MM.1S (cell line): ENCODE measurements at regions not wholly inside any gene's neighbourhood (a gene's known extent, or its start where the extent isn't known, plus 50 kb on each side); places are given as distances from the start of the nearest gene placed in this dataset.

Source experiments
- DNase-seq: peaks from one replicate; pipeline ENCODE4 v3.0.0-alpha.2; 2015
- H2AFZ ChIP-seq: fragments of 300-600 bp; sonication (generic); 2 replicates; pipeline ENCODE4 v1.6.0; 2016; ENCODE audit warnings: antibody characterized with exemption, low read length
- H3F3A ChIP-seq: fragments of 300-600 bp; sonication (generic); 2 replicates; pipeline ENCODE4 v1.6.1; 2016; ENCODE audit warnings: mild to moderate bottlenecking, antibody characterized with exemption, low read length, moderate library complexity, mixed read lengths; ENCODE audit not compliant: insufficient read depth
- H3K27ac ChIP-seq: fragments of 300-600 bp; sonication (generic); 2 replicates; pipeline ENCODE4 v1.5.1; 2016; ENCODE audit warnings: mild to moderate bottlenecking, low read length
- H3K27me3 ChIP-seq: fragments of 300-600 bp; sonication (generic); replicated peaks from 2 replicates; pipeline ENCODE4 v1.6.0; 2016; ENCODE audit warnings: low read length; ENCODE audit not compliant: insufficient read depth
- H3K36me3 ChIP-seq: fragments of 300-600 bp; sonication (generic); replicated peaks from 2 replicates; pipeline ENCODE4 v1.6.1; 2016; ENCODE audit warnings: mild to moderate bottlenecking, low read length, mixed read lengths; ENCODE audit not compliant: insufficient read depth
- H3K4me1 ChIP-seq: fragments of 300-600 bp; sonication (generic); 2 replicates; pipeline ENCODE4 v1.6.1; 2016; ENCODE audit warnings: low read length, mixed read lengths
- H3K4me2 ChIP-seq: fragments of 300-600 bp; sonication (generic); 2 replicates; pipeline ENCODE4 v1.6.0; 2016; ENCODE audit warnings: low read depth, low read length
- H3K4me3 ChIP-seq: fragments of 300-600 bp; sonication (generic); 2 replicates; pipeline ENCODE4 v1.5.1; 2016; ENCODE audit warnings: low read length, mixed read lengths
- H3K79me2 ChIP-seq: fragments of 300-600 bp; sonication (generic); 2 replicates; pipeline ENCODE4 v1.6.1; 2016; ENCODE audit warnings: mixed run types, low read length, mixed read lengths
- H3K9ac ChIP-seq: fragments of 300-600 bp; sonication (generic); 2 replicates; pipeline ENCODE4 v1.6.1; 2016; ENCODE audit warnings: low read length, mixed read lengths
- H3K9me2 ChIP-seq: fragments of 300-600 bp; sonication (generic); replicated peaks from 2 replicates; pipeline ENCODE4 v1.6.1; 2016; ENCODE audit warnings: mild to moderate bottlenecking, low read length, mixed read lengths; ENCODE audit not compliant: insufficient read depth
- H3K9me3 ChIP-seq: fragments of 300-600 bp; sonication (generic); replicated peaks from 2 replicates; pipeline ENCODE4 v1.6.1; 2016; ENCODE audit warnings: mild to moderate bottlenecking, low read length, mixed read lengths; ENCODE audit not compliant: insufficient read depth
- H4K20me1 ChIP-seq: fragments of 300-600 bp; sonication (generic); 2 replicates; pipeline ENCODE4 v1.6.1; 2016; ENCODE audit warnings: mild to moderate bottlenecking, low read length, moderate library complexity, mixed read lengths; ENCODE audit not compliant: insufficient read depth
- CTCF ChIP-seq: fragments of 300-600 bp; sonication (generic); IDR thresholded peaks from 2 replicates; pipeline ENCODE4 v1.5.1; 2016; ENCODE audit warnings: antibody characterized with exemption, low read length, mixed read lengths
- EZH2 ChIP-seq: fragments of 300-600 bp; sonication (generic); optimal IDR thresholded peaks from 2 replicates; pipeline ENCODE3; 2017; ENCODE audit warnings: low read depth, mild to moderate bottlenecking, antibody characterized with exemption, low read length, mixed read lengths
- EZH2phosphoT487 ChIP-seq: fragments of 300-600 bp; sonication (generic); IDR thresholded peaks from 2 replicates; pipeline ENCODE4 v1.6.1; 2018; ENCODE audit warnings: antibody characterized with exemption, low read length

- TF ChIP-seq CTCF (no peak), EZH2 (no peak), EZH2phosphoT487 (no peak)
- H3K79me2 ChIP-seq, result no peaks in the 10 kb centered on the region
- H3K36me3 ChIP-seq, result no peaks in the 10 kb centered on the region
- no peak overlapping the region for H3K4me2 ChIP-seq
- H3K9me2 ChIP-seq, result no peaks in the 10 kb centered on the region
- H3K9me3 ChIP-seq, result no peaks in the 10 kb centered on the region
- H4K20me1 ChIP-seq, result no peaks in the 10 kb centered on the region
- H3K9ac ChIP-seq, result no peak overlapping the region
- H3K4me1 ChIP-seq, result no peaks in the 10 kb centered on the region
- H2AFZ ChIP-seq, result no peak overlapping the region
- no peaks in the 10 kb centered on the region for H3K27me3 ChIP-seq
- H3F3A ChIP-seq, result no peaks in the 10 kb centered on the region
- DNase-seq, result no peak
- H3K4me3 ChIP-seq, result no peak overlapping the region
- no peak overlapping the region for H3K27ac ChIP-seq
Measured at GRCh38 chr20:43318755-43319297, 129.1 kb upstream of the PTPRT start.

GRCh38 chr20:43316271-43316670, 126.6 kb upstream of the PTPRT start:
- H3K9ac ChIP-seq, result no peak overlapping the region

GRCh38 chr20:43309266-43309665, 119.6 kb upstream of the PTPRT start:
- TF ChIP-seq EZH2 (no peak), EZH2phosphoT487 (no peak), CTCF (no peak)
- no peaks in the 10 kb centered on the region for H3K79me2 ChIP-seq
- no peaks in the 10 kb centered on the region for H3F3A ChIP-seq
- H3K27ac ChIP-seq, result no peak overlapping the region
- H3K36me3 ChIP-seq, result no peaks in the 10 kb centered on the region
- no peak overlapping the region for H3K4me3 ChIP-seq
- no peaks in the 10 kb centered on the region for H3K4me1 ChIP-seq
- H3K4me2 ChIP-seq, result no peak overlapping the region
- H2AFZ ChIP-seq, result no peak overlapping the region
- no peaks in the 10 kb centered on the region for H3K27me3 ChIP-seq
- H3K9me3 ChIP-seq, result no peaks in the 10 kb centered on the region
- DNase-seq, result no peak
- H4K20me1 ChIP-seq, result no peaks in the 10 kb centered on the region
- no peak overlapping the region for H3K9ac ChIP-seq
- H3K9me2 ChIP-seq, result no peaks in the 10 kb centered on the region

More at GRCh38 chr20:43316271-43316670, 126.6 kb upstream of the PTPRT start:
- no peaks in the 10 kb centered on the region for H3K27me3 ChIP-seq
- H3K4me1 ChIP-seq, result no peaks in the 10 kb centered on the region
- no peak overlapping the region for H2AFZ ChIP-seq
- no peak overlapping the region for H3K4me3 ChIP-seq
- no peaks in the 10 kb centered on the region for H3F3A ChIP-seq
- DNase-seq, result no peak
- H3K4me2 ChIP-seq, result no peak overlapping the region
- H4K20me1 ChIP-seq, result no peaks in the 10 kb centered on the region
- no peaks in the 10 kb centered on the region for H3K9me2 ChIP-seq
- H3K79me2 ChIP-seq, result no peaks in the 10 kb centered on the region
- no peak overlapping the region for H3K27ac ChIP-seq
- no peaks in the 10 kb centered on the region for H3K9me3 ChIP-seq
- no peak for TF ChIP-seq CTCF
- TF ChIP-seq EZH2, result no peak
- TF ChIP-seq EZH2phosphoT487, result no peak
- H3K36me3 ChIP-seq, result no peaks in the 10 kb centered on the region
